ENCODE measurements at regions not wholly inside any gene's neighbourhood (a gene's known extent, or its start where the extent isn't known, plus 50 kb on each side); places are given as distances from the start of the nearest gene placed in this dataset.
"Not testable (repeated sequence)": the region's sequence is repeated elsewhere in the genome, so short reads cannot be mapped to it uniquely, and the experiment has no call there.

DNA sequence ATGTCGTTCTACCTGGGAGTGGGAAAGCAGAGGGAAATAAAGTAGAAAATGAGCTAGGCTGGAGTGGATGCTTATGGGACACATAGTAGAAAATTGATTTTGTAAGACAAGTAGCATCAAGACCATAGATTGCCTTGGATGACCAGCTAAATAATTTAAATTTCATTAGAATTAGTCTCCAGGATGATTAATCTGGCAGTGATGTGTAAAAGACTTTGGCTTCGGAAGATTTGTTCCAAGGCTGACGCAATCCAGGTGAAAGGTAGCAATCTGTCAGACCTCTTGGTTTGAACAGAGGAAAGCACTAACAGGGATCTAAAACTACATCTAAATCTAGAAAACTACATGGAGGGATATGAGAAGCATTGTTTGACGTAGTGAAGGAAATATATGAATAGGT, 236.5 kb downstream of the ARL4A start:
- TF ChIP-seq, protein P1, sequence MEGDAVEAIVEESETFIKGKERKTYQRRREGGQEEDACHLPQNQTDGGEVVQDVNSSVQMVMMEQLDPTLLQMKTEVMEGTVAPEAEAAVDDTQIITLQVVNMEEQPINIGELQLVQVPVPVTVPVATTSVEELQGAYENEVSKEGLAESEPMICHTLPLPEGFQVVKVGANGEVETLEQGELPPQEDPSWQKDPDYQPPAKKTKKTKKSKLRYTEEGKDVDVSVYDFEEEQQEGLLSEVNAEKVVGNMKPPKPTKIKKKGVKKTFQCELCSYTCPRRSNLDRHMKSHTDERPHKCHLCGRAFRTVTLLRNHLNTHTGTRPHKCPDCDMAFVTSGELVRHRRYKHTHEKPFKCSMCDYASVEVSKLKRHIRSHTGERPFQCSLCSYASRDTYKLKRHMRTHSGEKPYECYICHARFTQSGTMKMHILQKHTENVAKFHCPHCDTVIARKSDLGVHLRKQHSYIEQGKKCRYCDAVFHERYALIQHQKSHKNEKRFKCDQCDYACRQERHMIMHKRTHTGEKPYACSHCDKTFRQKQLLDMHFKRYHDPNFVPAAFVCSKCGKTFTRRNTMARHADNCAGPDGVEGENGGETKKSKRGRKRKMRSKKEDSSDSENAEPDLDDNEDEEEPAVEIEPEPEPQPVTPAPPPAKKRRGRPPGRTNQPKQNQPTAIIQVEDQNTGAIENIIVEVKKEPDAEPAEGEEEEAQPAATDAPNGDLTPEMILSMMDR (conservative IDR thresholded peaks at IDR 0.05; ENCODE audit: low read length) = no peak
- no peak for DNase-seq (ENCODE audit: low read depth)

DNA sequence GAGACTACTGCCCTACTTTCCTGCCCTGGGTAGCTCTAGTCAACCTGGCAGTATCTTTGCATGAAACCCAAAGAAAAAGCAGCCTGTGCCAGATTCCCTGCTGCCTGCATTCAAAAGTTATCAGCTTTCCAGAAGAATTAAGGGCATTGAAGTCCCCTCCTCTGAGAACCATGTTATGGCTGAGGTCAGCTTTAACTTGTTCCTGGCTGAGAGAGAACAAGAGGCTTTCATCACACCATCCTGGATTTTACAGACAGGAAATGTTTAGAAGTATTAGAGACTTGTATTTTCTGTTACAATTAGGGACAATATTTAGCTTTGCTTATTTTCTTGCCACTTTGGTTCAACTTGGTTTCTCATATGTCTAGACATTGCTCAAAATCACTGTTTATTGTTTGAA, 238.8 kb downstream of the ARL4A start:
- no peak overlapping the region for H3K4me3 ChIP-seq (ENCODE audit: low read length)
- TF ChIP-seq, protein P1 (conservative IDR thresholded peaks at IDR 0.05; ENCODE audit: low read length) = no peak
- no peak for DNase-seq (ENCODE audit: low read depth)

More for the DNA sequence above, 236.5 kb downstream of the ARL4A start:
- no peak overlapping the region for H3K4me3 ChIP-seq (ENCODE audit: low read length)

DNA sequence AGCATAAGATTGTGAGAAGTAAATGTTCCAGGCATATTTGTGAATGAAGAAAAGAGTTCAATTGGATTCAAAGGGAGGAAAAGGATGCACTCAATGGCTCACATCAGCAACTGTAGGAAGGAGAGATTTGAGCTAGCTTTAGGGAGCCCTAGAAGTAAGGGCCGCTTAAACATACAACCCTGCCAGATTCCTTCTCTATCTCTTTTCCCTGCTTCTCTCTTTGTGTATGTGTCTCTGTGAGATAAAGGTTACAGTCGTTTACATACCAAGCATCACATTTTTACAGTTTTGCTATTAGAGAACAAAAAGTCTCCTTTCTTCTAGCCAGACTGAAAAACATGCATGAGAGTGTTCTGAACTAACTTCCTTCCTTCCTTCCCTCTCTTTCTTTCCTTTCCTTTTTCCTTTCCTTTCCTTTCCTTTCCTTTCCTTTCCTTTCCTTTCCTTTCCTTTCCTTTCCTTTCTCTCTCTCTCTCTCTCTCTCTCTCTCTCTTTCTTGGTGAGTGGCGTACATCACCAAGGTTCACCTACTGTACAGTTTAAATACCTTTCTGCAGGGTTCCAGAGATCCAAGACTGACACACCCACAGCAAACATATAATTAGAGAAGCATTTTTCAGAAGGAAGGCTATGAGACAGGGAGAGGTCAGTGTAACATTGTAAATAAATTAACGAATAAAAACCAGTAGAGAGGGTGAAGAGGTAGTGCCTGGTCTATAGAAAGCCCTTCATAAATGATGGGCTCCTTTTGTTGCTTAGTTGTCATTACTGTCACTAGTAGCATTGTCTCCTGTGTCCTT, 240.4 kb downstream of the ARL4A start:
- TF ChIP-seq, protein P1 (conservative IDR thresholded peaks at IDR 0.05; ENCODE audit: low read length) = no peak
- H3K4me3 ChIP-seq (ENCODE audit: low read length) = no peak overlapping the region
- DNase-seq (ENCODE audit: low read depth) = no peak

DNA sequence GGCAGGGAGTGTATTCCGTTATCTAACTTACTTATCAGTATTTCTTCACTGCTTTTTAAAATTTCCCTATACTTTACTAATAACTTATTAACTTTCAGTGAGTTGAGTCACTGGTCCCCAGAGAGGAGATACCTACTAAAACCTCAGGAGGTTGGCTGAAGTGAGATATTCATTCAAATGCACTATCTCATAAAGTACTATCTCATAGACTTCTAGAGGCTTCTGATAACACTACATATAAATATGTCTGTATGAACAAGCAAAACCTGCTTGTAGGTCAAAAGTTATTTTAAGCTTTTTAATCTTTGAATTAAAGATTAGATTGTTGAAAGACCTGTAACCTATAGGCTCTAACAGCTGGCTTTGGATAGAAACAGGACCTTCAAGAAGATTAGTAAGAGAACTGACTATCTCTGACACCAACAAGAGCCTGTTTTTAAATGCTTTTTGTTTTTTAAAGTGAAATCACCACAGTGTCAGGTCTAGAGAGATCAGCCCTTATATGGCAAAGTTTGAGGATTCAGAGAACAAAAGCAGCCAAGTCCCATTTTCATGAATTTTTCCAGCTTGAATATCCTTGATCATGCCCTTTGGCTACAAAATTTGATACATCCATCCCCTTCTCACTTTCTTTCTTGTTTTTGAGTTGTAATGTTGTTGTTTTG, 242.2 kb downstream of the ARL4A start:
- DNase-seq (ENCODE audit: low read depth) = no peak
- no peak overlapping the region for H3K4me3 ChIP-seq (ENCODE audit: low read length)
- TF ChIP-seq, protein P1 (conservative IDR thresholded peaks at IDR 0.05; ENCODE audit: low read length) = no peak

DNA sequence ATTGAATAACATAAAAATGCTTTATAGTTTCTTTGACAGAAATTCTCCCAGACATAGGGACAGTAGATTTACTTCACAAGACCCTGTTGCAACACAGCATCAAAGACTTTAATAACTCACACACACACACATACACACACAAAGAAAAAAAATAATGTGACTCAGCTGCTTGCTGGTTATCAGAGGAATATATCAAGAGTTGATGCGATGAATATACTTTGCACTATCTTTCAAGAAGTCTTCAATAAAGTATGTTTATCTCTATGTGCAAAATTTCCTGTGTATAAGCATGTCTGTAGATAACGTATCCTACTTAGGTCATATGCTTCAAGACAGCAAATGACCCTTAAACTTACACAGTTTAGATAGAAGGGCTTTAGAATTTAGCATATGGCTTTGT, 243.1 kb downstream of the ARL4A start:
- TF ChIP-seq, protein P1 (conservative IDR thresholded peaks at IDR 0.05; ENCODE audit: low read length) = no peak
- no peak for DNase-seq (ENCODE audit: low read depth)
- no peak overlapping the region for H3K4me3 ChIP-seq (ENCODE audit: low read length)

DNA sequence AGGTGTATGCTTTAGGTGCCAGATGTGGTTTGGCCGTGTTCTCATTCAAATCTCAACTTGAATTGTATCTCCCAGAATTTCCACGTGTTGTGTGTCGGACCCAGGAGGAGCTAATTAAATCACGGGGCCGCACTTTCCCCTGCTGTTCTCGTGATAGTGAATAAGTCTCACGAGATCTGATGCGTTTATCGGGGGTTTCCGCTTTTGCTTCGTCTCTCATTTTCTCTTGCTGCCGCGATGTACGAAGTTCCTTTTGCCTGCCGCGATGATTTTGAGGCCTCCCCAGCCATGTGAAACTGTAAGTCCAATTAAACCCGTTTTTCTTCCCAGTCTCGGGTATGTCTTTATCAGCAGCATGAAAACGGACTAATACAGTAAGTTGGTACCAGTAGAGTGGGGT, 244.0 kb downstream of the ARL4A start:
- H3K4me3 ChIP-seq (ENCODE audit: low read length); DNase-seq (ENCODE audit: low read depth): not testable (repeated sequence)

DNA sequence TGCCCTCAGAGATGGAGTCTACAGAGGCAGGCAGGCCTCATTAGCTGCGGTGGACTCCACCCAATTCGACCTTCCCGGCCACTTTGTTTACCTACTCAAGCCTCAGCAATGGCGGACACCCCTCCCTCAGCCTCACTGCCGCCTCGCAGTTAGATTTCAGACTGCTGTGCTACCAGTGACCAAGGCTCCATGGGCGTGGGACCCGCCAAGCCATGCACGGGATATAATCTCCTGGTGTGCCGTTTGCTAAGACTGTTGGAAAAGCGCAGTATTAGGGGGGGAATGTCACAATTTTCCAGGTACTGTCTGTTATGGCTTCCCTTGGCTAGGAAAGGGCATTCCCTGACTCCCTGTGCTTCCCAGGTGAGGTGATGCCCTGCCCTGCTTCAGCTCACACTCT, 252.3 kb downstream of the ARL4A start:
- DNase-seq (ENCODE audit: low read depth) = no peak
- TF ChIP-seq, protein P1 (conservative IDR thresholded peaks at IDR 0.05; ENCODE audit: low read length) = no peak
- no peak overlapping the region for H3K4me3 ChIP-seq (ENCODE audit: low read length)

Measured in AG10803 (cell line).